GM23338 (cell line): ENCODE measurements at regions not wholly inside any gene's neighbourhood (a gene's known extent, or its start where the extent isn't known, plus 50 kb on each side); places are given as distances from the start of the nearest gene placed in this dataset.

Source experiments
- ATAC-seq: fragments of 200-7000 bp; cut with Tn5 transposase; 3 replicates; pipeline ENCODE4 v1.9.1; 2020
- DNase-seq: peaks from one replicate; pipeline ENCODE4 v3.0.0-alpha.2; 2015; ENCODE audit warnings: low spot score
- H2AFZ ChIP-seq: fragments of 200-600 bp; sonication (generic); 2 replicates; pipeline ENCODE4 v1.8.0; 2016; ENCODE audit warnings: antibody characterized with exemption, mild to moderate bottlenecking, moderate library complexity
- H3F3A ChIP-seq: fragments of 200-600 bp; sonication (generic); replicated peaks from 2 replicates; pipeline ENCODE4 v1.8.0; 2017; ENCODE audit warnings: antibody characterized with exemption, mixed run types, low read depth
- H3K27ac ChIP-seq: fragments of 200-600 bp; sonication (generic); 2 replicates; pipeline ENCODE4 v1.6.1; 2016; ENCODE audit warnings: low read depth
- H3K27me3 ChIP-seq: fragments of 200-600 bp; sonication (generic); 2 replicates; pipeline ENCODE4 v1.8.0; 2016; ENCODE audit warnings: mild to moderate bottlenecking, mixed run types, moderate library complexity; ENCODE audit not compliant: insufficient read depth
- H3K36me3 ChIP-seq: fragments of 200-600 bp; sonication (generic); 2 replicates; pipeline ENCODE4 v1.8.0; 2016; ENCODE audit warnings: mild to moderate bottlenecking; ENCODE audit not compliant: insufficient read depth
- H3K4me1 ChIP-seq: fragments of 200-600 bp; sonication (generic); 2 replicates; pipeline ENCODE4 v1.8.0; 2016; ENCODE audit warnings: mild to moderate bottlenecking, moderate library complexity; ENCODE audit not compliant: insufficient read depth
- H3K4me2 ChIP-seq: fragments of 200-600 bp; sonication (generic); 2 replicates; pipeline ENCODE4 v1.7.1; 2017; ENCODE audit warnings: mixed run types
- H3K4me3 ChIP-seq: fragments of 200-600 bp; sonication (generic); 2 replicates; pipeline ENCODE4 v1.6.1; 2016; ENCODE audit warnings: mixed run types
- H3K79me2 ChIP-seq: fragments of 200-600 bp; sonication (generic); replicated peaks from 2 replicates; pipeline ENCODE4 v1.8.0; 2017; ENCODE audit warnings: mild to moderate bottlenecking; ENCODE audit not compliant: insufficient read depth
- H3K9me2 ChIP-seq: fragments of 200-600 bp; sonication (generic); 2 replicates; pipeline ENCODE4 v1.8.0; 2017; ENCODE audit not compliant: insufficient read depth
- H4K20me1 ChIP-seq: fragments of 200-600 bp; sonication (generic); replicated peaks from 2 replicates; pipeline ENCODE4 v1.8.0; 2017; ENCODE audit warnings: mild to moderate bottlenecking; ENCODE audit not compliant: insufficient read depth
- H3K27ac Mint-ChIP-seq: 2 replicates; pipeline ENCODE4 v1.8.0; 2020; ENCODE audit warnings: inconsistent platforms, mild to moderate bottlenecking, moderate library complexity, mixed read lengths
- H3K27me3 Mint-ChIP-seq: 3 replicates; pipeline ENCODE4 v1.8.0; 2022; ENCODE audit warnings: low read depth, mild to moderate bottlenecking, moderate library complexity, mixed read lengths, inconsistent platforms; ENCODE audit not compliant: insufficient read depth, poor library complexity
- H3K36me3 Mint-ChIP-seq: 3 replicates; pipeline ENCODE4 v1.8.0; 2021; ENCODE audit warnings: low read depth, mild to moderate bottlenecking, inconsistent platforms, moderate library complexity, mixed read lengths
- H3K4me1 Mint-ChIP-seq: 3 replicates; pipeline ENCODE4 v1.8.0; 2020; ENCODE audit warnings: mild to moderate bottlenecking, inconsistent platforms, mixed read lengths
- H3K4me3 Mint-ChIP-seq: 3 replicates; pipeline ENCODE4 v1.8.0; 2021; ENCODE audit warnings: moderate library complexity, mild to moderate bottlenecking, inconsistent platforms, mixed read lengths
- H3K9me3 Mint-ChIP-seq: 3 replicates; pipeline ENCODE4 v1.8.0; 2020; ENCODE audit warnings: moderate library complexity, mild to moderate bottlenecking, inconsistent platforms, mixed read lengths
- CREB1 ChIP-seq: fragments of 250-450 bp; sonication (Bioruptor Pico); IDR thresholded peaks from 2 replicates; pipeline ENCODE4 v1.5.0; 2020; ENCODE audit warnings: low read depth, mild to moderate bottlenecking, moderate library complexity
- EZH2 ChIP-seq: fragments of 200-600 bp; sonication (generic); IDR thresholded peaks from one replicate; pipeline ENCODE4 v1.8.0; 2017; ENCODE audit warnings: antibody characterized with exemption, mild to moderate bottlenecking, low read depth; ENCODE audit not compliant: unreplicated experiment
- EZH2phosphoT487 ChIP-seq: fragments of 200-600 bp; sonication (generic); IDR thresholded peaks from one replicate; pipeline ENCODE4 v1.8.1; 2018; ENCODE audit warnings: antibody characterized with exemption; ENCODE audit not compliant: unreplicated experiment
- JUNB ChIP-seq: IDR thresholded peaks from one replicate; pipeline ENCODE4 v1.6.1; 2016; ENCODE audit warnings: antibody characterized with exemption; ENCODE audit not compliant: unreplicated experiment
- NANOG ChIP-seq: IDR thresholded peaks from 2 replicates; pipeline ENCODE4 v1.6.1; 2016; ENCODE audit warnings: antibody characterized with exemption, borderline replicate concordance
- POLR2AphosphoS5 ChIP-seq: IDR thresholded peaks from 2 replicates; pipeline ENCODE4 v1.6.1; 2016; ENCODE audit warnings: antibody characterized with exemption, low read depth
- STAT1 ChIP-seq: IDR thresholded peaks from one replicate; pipeline ENCODE4 v1.6.1; 2016; ENCODE audit warnings: antibody characterized with exemption; ENCODE audit not compliant: unreplicated experiment
- ZNF114 ChIP-seq: fragments of 250-450 bp; sonication (Bioruptor Pico); IDR thresholded peaks from 2 replicates; pipeline ENCODE4 v1.5.0; 2020; ENCODE audit warnings: mild to moderate bottlenecking, moderate library complexity
- ZNF331 ChIP-seq: fragments of 250-450 bp; sonication (Bioruptor Pico); IDR thresholded peaks from 2 replicates; pipeline ENCODE4 v1.5.0; 2020; ENCODE audit warnings: low read depth, mild to moderate bottlenecking, moderate library complexity
- TF ChIP-seq, protein P1 (sequence below): IDR thresholded peaks from 2 replicates; pipeline ENCODE4 v1.6.1; 2016; ENCODE audit warnings: antibody characterized with exemption
- TF ChIP-seq, protein P2 (sequence below), 2 experiments: fragments of 200-600 bp in 1 of 2; sonication (generic) in 1 of 2; conservative IDR thresholded peaks; 2 replicates each; pipeline versions ENCODE4 v1.5.1 to v1.6.1; 2016 to 2017; ENCODE audit warnings: antibody characterized with exemption in 2 of 2, low read depth in 2 of 2, mild to moderate bottlenecking in 2 of 2, moderate library complexity in 1 of 2
- TF ChIP-seq, protein P3 (sequence below): fragments of 250-450 bp; sonication (Bioruptor Pico); IDR thresholded peaks from 2 replicates; pipeline ENCODE4 v1.5.0; 2020; ENCODE audit warnings: mild to moderate bottlenecking, moderate library complexity
- TF ChIP-seq, protein P4 (sequence below): IDR thresholded peaks from one replicate; pipeline ENCODE4 v1.6.1; 2018; ENCODE audit warnings: antibody characterized with exemption; ENCODE audit not compliant: unreplicated experiment

GRCh38 chr2:60324536-60324935 lies 228.9 kb downstream of the BCL11A start:
- TF ChIP-seq, protein P1, sequence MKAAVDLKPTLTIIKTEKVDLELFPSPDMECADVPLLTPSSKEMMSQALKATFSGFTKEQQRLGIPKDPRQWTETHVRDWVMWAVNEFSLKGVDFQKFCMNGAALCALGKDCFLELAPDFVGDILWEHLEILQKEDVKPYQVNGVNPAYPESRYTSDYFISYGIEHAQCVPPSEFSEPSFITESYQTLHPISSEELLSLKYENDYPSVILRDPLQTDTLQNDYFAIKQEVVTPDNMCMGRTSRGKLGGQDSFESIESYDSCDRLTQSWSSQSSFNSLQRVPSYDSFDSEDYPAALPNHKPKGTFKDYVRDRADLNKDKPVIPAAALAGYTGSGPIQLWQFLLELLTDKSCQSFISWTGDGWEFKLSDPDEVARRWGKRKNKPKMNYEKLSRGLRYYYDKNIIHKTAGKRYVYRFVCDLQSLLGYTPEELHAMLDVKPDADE: no peak
- no peak for TF ChIP-seq JUNB
- no peak for TF ChIP-seq ZNF331 (CRISPR knock-in tag)
- no peak for TF ChIP-seq EZH2phosphoT487
- TF ChIP-seq, protein P2, sequence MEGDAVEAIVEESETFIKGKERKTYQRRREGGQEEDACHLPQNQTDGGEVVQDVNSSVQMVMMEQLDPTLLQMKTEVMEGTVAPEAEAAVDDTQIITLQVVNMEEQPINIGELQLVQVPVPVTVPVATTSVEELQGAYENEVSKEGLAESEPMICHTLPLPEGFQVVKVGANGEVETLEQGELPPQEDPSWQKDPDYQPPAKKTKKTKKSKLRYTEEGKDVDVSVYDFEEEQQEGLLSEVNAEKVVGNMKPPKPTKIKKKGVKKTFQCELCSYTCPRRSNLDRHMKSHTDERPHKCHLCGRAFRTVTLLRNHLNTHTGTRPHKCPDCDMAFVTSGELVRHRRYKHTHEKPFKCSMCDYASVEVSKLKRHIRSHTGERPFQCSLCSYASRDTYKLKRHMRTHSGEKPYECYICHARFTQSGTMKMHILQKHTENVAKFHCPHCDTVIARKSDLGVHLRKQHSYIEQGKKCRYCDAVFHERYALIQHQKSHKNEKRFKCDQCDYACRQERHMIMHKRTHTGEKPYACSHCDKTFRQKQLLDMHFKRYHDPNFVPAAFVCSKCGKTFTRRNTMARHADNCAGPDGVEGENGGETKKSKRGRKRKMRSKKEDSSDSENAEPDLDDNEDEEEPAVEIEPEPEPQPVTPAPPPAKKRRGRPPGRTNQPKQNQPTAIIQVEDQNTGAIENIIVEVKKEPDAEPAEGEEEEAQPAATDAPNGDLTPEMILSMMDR (conservative IDR thresholded peaks at IDR 0.05; ENCODE audit: low read depth in 2 of 2): no peak
- no peak for TF ChIP-seq ZNF114 (CRISPR knock-in tag)
- TF ChIP-seq STAT1: no peak
- TF ChIP-seq CREB1 (CRISPR knock-in tag): no peak
- TF ChIP-seq EZH2: no peak
- no peak for TF ChIP-seq POLR2AphosphoS5
- TF ChIP-seq, protein P3, sequence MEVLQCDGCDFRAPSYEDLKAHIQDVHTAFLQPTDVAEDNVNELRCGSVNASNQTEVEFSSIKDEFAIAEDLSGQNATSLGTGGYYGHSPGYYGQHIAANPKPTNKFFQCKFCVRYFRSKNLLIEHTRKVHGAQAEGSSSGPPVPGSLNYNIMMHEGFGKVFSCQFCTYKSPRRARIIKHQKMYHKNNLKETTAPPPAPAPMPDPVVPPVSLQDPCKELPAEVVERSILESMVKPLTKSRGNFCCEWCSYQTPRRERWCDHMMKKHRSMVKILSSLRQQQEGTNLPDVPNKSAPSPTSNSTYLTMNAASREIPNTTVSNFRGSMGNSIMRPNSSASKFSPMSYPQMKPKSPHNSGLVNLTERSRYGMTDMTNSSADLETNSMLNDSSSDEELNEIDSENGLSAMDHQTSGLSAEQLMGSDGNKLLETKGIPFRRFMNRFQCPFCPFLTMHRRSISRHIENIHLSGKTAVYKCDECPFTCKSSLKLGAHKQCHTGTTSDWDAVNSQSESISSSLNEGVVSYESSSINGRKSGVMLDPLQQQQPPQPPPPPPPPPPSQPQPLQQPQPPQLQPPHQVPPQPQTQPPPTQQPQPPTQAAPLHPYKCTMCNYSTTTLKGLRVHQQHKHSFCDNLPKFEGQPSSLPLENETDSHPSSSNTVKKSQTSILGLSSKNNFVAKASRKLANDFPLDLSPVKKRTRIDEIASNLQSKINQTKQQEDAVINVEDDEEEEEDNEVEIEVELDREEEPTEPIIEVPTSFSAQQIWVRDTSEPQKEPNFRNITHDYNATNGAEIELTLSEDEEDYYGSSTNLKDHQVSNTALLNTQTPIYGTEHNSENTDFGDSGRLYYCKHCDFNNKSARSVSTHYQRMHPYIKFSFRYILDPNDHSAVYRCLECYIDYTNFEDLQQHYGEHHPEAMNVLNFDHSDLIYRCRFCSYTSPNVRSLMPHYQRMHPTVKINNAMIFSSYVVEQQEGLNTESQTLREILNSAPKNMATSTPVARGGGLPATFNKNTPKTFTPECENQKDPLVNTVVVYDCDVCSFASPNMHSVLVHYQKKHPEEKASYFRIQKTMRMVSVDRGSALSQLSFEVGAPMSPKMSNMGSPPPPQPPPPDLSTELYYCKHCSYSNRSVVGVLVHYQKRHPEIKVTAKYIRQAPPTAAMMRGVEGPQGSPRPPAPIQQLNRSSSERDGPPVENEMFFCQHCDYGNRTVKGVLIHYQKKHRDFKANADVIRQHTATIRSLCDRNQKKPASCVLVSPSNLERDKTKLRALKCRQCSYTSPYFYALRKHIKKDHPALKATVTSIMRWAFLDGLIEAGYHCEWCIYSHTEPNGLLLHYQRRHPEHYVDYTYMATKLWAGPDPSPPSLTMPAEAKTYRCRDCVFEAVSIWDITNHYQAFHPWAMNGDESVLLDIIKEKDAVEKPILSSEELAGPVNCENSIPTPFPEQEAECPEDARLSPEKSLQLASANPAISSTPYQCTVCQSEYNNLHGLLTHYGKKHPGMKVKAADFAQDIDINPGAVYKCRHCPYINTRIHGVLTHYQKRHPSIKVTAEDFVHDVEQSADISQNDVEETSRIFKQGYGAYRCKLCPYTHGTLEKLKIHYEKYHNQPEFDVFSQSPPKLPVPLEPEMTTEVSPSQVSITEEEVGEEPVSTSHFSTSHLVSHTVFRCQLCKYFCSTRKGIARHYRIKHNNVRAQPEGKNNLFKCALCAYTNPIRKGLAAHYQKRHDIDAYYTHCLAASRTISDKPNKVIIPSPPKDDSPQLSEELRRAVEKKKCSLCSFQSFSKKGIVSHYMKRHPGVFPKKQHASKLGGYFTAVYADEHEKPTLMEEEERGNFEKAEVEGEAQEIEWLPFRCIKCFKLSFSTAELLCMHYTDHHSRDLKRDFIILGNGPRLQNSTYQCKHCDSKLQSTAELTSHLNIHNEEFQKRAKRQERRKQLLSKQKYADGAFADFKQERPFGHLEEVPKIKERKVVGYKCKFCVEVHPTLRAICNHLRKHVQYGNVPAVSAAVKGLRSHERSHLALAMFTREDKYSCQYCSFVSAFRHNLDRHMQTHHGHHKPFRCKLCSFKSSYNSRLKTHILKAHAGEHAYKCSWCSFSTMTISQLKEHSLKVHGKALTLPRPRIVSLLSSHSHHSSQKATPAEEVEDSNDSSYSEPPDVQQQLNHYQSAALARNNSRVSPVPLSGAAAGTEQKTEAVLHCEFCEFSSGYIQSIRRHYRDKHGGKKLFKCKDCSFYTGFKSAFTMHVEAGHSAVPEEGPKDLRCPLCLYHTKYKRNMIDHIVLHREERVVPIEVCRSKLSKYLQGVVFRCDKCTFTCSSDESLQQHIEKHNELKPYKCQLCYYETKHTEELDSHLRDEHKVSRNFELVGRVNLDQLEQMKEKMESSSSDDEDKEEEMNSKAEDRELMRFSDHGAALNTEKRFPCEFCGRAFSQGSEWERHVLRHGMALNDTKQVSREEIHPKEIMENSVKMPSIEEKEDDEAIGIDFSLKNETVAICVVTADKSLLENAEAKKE (CRISPR knock-in tag): no peak
- TF ChIP-seq, protein P4, sequence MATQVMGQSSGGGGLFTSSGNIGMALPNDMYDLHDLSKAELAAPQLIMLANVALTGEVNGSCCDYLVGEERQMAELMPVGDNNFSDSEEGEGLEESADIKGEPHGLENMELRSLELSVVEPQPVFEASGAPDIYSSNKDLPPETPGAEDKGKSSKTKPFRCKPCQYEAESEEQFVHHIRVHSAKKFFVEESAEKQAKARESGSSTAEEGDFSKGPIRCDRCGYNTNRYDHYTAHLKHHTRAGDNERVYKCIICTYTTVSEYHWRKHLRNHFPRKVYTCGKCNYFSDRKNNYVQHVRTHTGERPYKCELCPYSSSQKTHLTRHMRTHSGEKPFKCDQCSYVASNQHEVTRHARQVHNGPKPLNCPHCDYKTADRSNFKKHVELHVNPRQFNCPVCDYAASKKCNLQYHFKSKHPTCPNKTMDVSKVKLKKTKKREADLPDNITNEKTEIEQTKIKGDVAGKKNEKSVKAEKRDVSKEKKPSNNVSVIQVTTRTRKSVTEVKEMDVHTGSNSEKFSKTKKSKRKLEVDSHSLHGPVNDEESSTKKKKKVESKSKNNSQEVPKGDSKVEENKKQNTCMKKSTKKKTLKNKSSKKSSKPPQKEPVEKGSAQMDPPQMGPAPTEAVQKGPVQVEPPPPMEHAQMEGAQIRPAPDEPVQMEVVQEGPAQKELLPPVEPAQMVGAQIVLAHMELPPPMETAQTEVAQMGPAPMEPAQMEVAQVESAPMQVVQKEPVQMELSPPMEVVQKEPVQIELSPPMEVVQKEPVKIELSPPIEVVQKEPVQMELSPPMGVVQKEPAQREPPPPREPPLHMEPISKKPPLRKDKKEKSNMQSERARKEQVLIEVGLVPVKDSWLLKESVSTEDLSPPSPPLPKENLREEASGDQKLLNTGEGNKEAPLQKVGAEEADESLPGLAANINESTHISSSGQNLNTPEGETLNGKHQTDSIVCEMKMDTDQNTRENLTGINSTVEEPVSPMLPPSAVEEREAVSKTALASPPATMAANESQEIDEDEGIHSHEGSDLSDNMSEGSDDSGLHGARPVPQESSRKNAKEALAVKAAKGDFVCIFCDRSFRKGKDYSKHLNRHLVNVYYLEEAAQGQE: no peak
- no peak for TF ChIP-seq NANOG
- H3K36me3 Mint-ChIP-seq: no peaks in the 10 kb centered on the region
- Histone ChIP-seq H3K27me3 (no peaks in the 10 kb centered on the region), H3K4me3 (no peak overlapping the region), H3K27ac (no peak overlapping the region), H3K9me2 (no peaks in the 10 kb centered on the region), H3K79me2 (no peaks in the 10 kb centered on the region), H4K20me1 (no peaks in the 10 kb centered on the region), H2AFZ (no peak overlapping the region), H3K4me1 (no peaks in the 10 kb centered on the region; the same call in none of the 2 replicates), H3K36me3 (no peaks in the 10 kb centered on the region), H3K4me2 (no peak overlapping the region), H3F3A (no peaks in the 10 kb centered on the region)
- ATAC-seq (no peak), DNase-seq (no peak)
- no peak overlapping the region for H3K4me3 Mint-ChIP-seq
- peaks cover 3% of the 10 kb centered on the region for H3K27me3 Mint-ChIP-seq
- H3K27ac Mint-ChIP-seq: no peak overlapping the region
- H3K4me1 Mint-ChIP-seq: peaks cover 10% of the 10 kb centered on the region
- no peaks in the 10 kb centered on the region for H3K9me3 Mint-ChIP-seq
